HepG2 (cell line): ENCODE measurements at regions not wholly inside any gene's neighbourhood (a gene's known extent, or its start where the extent isn't known, plus 50 kb on each side); places are given as distances from the start of the nearest gene placed in this dataset.

Source experiments
- KDM5B ChIP-seq: sonication (generic); formaldehyde crosslinking; IDR thresholded peaks from 2 replicates; pipeline ENCODE4 v1.4.0; 2020; ENCODE audit warnings: missing genetic modification reagents, mild to moderate bottlenecking, borderline replicate concordance
- NFE2L2 ChIP-seq: fragments of 150-350 bp; IDR thresholded peaks from 2 replicates; pipeline ENCODE4 v1.6.1; 2014; ENCODE audit warnings: low read length
- POLR2A ChIP-seq, 2 experiments: IDR thresholded peaks; 2 replicates each; pipeline ENCODE4 v1.6.1; 2011; ENCODE audit warnings: low read depth in 2 of 2, low read length in 2 of 2, mild to moderate bottlenecking in 1 of 2, moderate library complexity in 1 of 2; ENCODE audit not compliant: insufficient read depth in 1 of 2
- POLR2AphosphoS5 ChIP-seq: IDR thresholded peaks from 2 replicates; pipeline ENCODE4 v1.6.1; 2012; ENCODE audit warnings: low read depth, low read length
- RNF2 ChIP-seq: fragments of 450-650 bp; conservative IDR thresholded peaks from 2 replicates; pipeline ENCODE4 v1.6.1; 2016; ENCODE audit warnings: low read depth
- TF ChIP-seq, protein P1 (sequence below): sonication (generic); formaldehyde crosslinking; IDR thresholded peaks from 2 replicates; pipeline ENCODE4 v1.9.0; 2021; ENCODE audit warnings: missing genetic modification reagents, borderline replicate concordance

- no peak for TF ChIP-seq POLR2AphosphoS5
- no peak for TF ChIP-seq POLR2A (IDR thresholded peaks at IDR 0.05; ENCODE audit: insufficient read depth in 1 of 2, low read depth in 2 of 2, low read length in 2 of 2)
- TF ChIP-seq KDM5B, result no peak
- TF ChIP-seq, protein P1, sequence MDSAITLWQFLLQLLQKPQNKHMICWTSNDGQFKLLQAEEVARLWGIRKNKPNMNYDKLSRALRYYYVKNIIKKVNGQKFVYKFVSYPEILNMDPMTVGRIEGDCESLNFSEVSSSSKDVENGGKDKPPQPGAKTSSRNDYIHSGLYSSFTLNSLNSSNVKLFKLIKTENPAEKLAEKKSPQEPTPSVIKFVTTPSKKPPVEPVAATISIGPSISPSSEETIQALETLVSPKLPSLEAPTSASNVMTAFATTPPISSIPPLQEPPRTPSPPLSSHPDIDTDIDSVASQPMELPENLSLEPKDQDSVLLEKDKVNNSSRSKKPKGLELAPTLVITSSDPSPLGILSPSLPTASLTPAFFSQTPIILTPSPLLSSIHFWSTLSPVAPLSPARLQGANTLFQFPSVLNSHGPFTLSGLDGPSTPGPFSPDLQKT, result no peak
- no peak for TF ChIP-seq RNF2
- no peak for TF ChIP-seq NFE2L2
These were observed 257.0 kb downstream of the ETNK1 start for GRCh38 chr12:22881878-22882385.
